Endothelial cell (in vitro differentiated cells): ENCODE measurements at regions not wholly inside any gene's neighbourhood (a gene's known extent, or its start where the extent isn't known, plus 50 kb on each side); places are given as distances from the start of the nearest gene placed in this dataset.

Source experiments
- DNase-seq: peaks from one replicate; pipeline ENCODE4 v3.0.0; 2021; ENCODE audit warnings: low spot score
- H3K27ac Mint-ChIP-seq: one replicate; pipeline ENCODE4 v1.8.0; 2021; ENCODE audit warnings: mixed read lengths, inconsistent platforms; ENCODE audit not compliant: unreplicated experiment
- H3K27me3 Mint-ChIP-seq: one replicate; pipeline ENCODE4 v1.8.0; 2021; ENCODE audit warnings: mild to moderate bottlenecking, moderate library complexity, mixed read lengths, inconsistent platforms; ENCODE audit not compliant: unreplicated experiment
- H3K36me3 Mint-ChIP-seq: one replicate; pipeline ENCODE4 v1.8.0; 2021; ENCODE audit warnings: mild to moderate bottlenecking, low read depth, mixed read lengths, inconsistent platforms; ENCODE audit not compliant: unreplicated experiment
- H3K4me1 Mint-ChIP-seq: one replicate; pipeline ENCODE4 v1.8.0; 2021; ENCODE audit warnings: mild to moderate bottlenecking, mixed read lengths, inconsistent platforms; ENCODE audit not compliant: unreplicated experiment
- H3K4me3 Mint-ChIP-seq: one replicate; pipeline ENCODE4 v1.8.0; 2021; ENCODE audit warnings: mild to moderate bottlenecking, mixed read lengths, inconsistent platforms; ENCODE audit not compliant: unreplicated experiment
- H3K9me3 Mint-ChIP-seq: one replicate; pipeline ENCODE4 v1.8.0; 2021; ENCODE audit warnings: mixed read lengths, inconsistent platforms; ENCODE audit not compliant: unreplicated experiment
- TF ChIP-seq, protein P1 (sequence below): fragments of 200-600 bp; sonication (generic); IDR thresholded peaks from one replicate; pipeline ENCODE4 v1.5.0; 2021; ENCODE audit warnings: antibody characterized with exemption; ENCODE audit not compliant: unreplicated experiment

GRCh38 chr2:21945658-21946057 lies 821.9 kb downstream of the TDRD15 start:
- Mint-ChIP-seq H3K27me3 (peaks cover 2% of the 10 kb centered on the region), H3K36me3 (no peaks in the 10 kb centered on the region), H3K4me1 (no peaks in the 10 kb centered on the region), H3K27ac (no peak overlapping the region), H3K9me3 (no peaks in the 10 kb centered on the region), H3K4me3 (no peak overlapping the region)
- no peak for DNase-seq
- TF ChIP-seq, protein P1, sequence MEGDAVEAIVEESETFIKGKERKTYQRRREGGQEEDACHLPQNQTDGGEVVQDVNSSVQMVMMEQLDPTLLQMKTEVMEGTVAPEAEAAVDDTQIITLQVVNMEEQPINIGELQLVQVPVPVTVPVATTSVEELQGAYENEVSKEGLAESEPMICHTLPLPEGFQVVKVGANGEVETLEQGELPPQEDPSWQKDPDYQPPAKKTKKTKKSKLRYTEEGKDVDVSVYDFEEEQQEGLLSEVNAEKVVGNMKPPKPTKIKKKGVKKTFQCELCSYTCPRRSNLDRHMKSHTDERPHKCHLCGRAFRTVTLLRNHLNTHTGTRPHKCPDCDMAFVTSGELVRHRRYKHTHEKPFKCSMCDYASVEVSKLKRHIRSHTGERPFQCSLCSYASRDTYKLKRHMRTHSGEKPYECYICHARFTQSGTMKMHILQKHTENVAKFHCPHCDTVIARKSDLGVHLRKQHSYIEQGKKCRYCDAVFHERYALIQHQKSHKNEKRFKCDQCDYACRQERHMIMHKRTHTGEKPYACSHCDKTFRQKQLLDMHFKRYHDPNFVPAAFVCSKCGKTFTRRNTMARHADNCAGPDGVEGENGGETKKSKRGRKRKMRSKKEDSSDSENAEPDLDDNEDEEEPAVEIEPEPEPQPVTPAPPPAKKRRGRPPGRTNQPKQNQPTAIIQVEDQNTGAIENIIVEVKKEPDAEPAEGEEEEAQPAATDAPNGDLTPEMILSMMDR: no peak

GRCh38 chr2:21947046-21947445 lies 823.3 kb downstream of the TDRD15 start:
- H3K36me3 Mint-ChIP-seq: no peaks in the 10 kb centered on the region
- no peak for DNase-seq
- no peak overlapping the region for H3K4me3 Mint-ChIP-seq
- H3K4me1 Mint-ChIP-seq: no peaks in the 10 kb centered on the region
- H3K27ac Mint-ChIP-seq: no peak overlapping the region
- TF ChIP-seq, protein P1: no peak
- no peaks in the 10 kb centered on the region for H3K9me3 Mint-ChIP-seq
- H3K27me3 Mint-ChIP-seq: peaks cover 2% of the 10 kb centered on the region

- no peaks in the 10 kb centered on the region for H3K27me3 Mint-ChIP-seq
- H3K36me3 Mint-ChIP-seq: no peaks in the 10 kb centered on the region
- H3K4me3 Mint-ChIP-seq: no peak overlapping the region
These were observed 842.4 kb downstream of the TDRD15 start for GRCh38 chr2:21966139-21966538.

GRCh38 chr2:21970971-21971370 lies 847.2 kb downstream of the TDRD15 start:
- no peak overlapping the region for H3K4me3 Mint-ChIP-seq
- DNase-seq: no peak
- H3K27me3 Mint-ChIP-seq: no peaks in the 10 kb centered on the region

More at GRCh38 chr2:21966139-21966538, 842.4 kb downstream of the TDRD15 start:
- Mint-ChIP-seq H3K4me1 (peaks cover 5% of the 10 kb centered on the region), H3K9me3 (no peaks in the 10 kb centered on the region), H3K27ac (no peak overlapping the region)
- TF ChIP-seq, protein P1: no peak
- no peak for DNase-seq

DNA sequence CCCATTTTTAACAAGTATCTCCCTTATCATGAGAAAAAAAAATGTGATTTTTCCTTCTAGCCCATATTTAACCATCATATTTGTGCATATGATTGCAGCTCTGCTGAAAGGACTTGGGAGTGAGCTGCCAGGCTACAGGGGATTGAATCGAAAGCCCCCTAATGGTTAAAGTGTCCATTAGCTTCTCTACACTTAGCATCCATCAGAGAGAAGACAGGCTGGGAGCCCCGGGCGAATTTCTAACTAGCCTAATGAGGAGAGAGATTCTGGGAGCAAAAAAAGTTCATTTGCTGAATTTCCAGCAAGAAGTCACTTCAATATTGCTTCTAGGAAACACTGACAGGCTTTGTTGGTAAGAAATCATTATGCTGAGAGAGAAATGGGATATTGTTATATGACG lies 848.8 kb downstream of the TDRD15 start:
- H3K4me3 Mint-ChIP-seq: no peak overlapping the region
- no peak overlapping the region for H3K27ac Mint-ChIP-seq
- TF ChIP-seq, protein P1: no peak
- no peaks in the 10 kb centered on the region for H3K4me1 Mint-ChIP-seq
- no peak for DNase-seq
- H3K36me3 Mint-ChIP-seq: no peaks in the 10 kb centered on the region
- H3K27me3 Mint-ChIP-seq: no peaks in the 10 kb centered on the region
- H3K9me3 Mint-ChIP-seq: no peaks in the 10 kb centered on the region

More at GRCh38 chr2:21970971-21971370, 847.2 kb downstream of the TDRD15 start:
- no peaks in the 10 kb centered on the region for H3K36me3 Mint-ChIP-seq
- H3K4me1 Mint-ChIP-seq: no peaks in the 10 kb centered on the region
- TF ChIP-seq, protein P1: no peak
- H3K9me3 Mint-ChIP-seq: no peaks in the 10 kb centered on the region
- H3K27ac Mint-ChIP-seq: no peak overlapping the region
